Lower leg skin (tissue), 4 donors: ENCODE measurements at regions not wholly inside any gene's neighbourhood (a gene's known extent, or its start where the extent isn't known, plus 50 kb on each side); places are given as distances from the start of the nearest gene placed in this dataset.

ENCODE experiments used
- DNase-seq, 2 donors: peaks; one replicate each; pipeline ENCODE4 v3.0.0-alpha.2; 2019; ENCODE audit warnings: low spot score in 2 of 2
- H3K4me3 ChIP-seq: fragments of 200-600 bp; sonication (generic); 2 replicates; pipeline ENCODE4 v1.5.1; 2017; ENCODE audit warnings: mild to moderate bottlenecking, low read depth; ENCODE audit not compliant: poor library complexity, severe bottlenecking
- CTCF ChIP-seq, 3 donors: fragments of 450-650 bp; IDR thresholded peaks; one replicate each; pipeline ENCODE4 v1.5.1; 2016; ENCODE audit warnings: antibody characterized with exemption in 3 of 3, mild to moderate bottlenecking in 3 of 3, moderate library complexity in 2 of 3
- POLR2A ChIP-seq, 2 donors: fragments of 450-650 bp; IDR thresholded peaks; one replicate each; pipeline ENCODE4 v1.6.1; 2016 to 2017; ENCODE audit warnings: antibody characterized with exemption in 2 of 2, mild to moderate bottlenecking in 1 of 2, moderate library complexity in 1 of 2
- WGBS, 2 donors: methylation state at CpG; one replicate each; pipeline ENCODE4 v1.1.5; 2018; 5-methylcytosine and 5-hydroxymethylcytosine counted together
- intact Hi-C: fragments of 100-400 bp; cut with DNase I; formaldehyde crosslinking; loops from one replicate; pipeline ENCODE4 v1.15.0; 2023; ENCODE audit warnings: low total_unique reads

GRCh38 chr20:24789877-24790276, 159.2 kb upstream of the CST7 start:
- 68 to 80% methylated on average over 2 to 4 of the region's 4 CpGs for WGBS, 2 donors
- no peak overlapping the region for H3K4me3 ChIP-seq
- intact Hi-C loops = no loop called here
- DNase-seq = no peak
- TF ChIP-seq POLR2A (IDR thresholded peaks at IDR 0.05) (no peak), CTCF (IDR thresholded peaks at IDR 0.05) (no peak)

- intact Hi-C loops = no loop called here
- no peak overlapping the region for H3K4me3 ChIP-seq
- DNase-seq = no peak
- 73 to 82% methylated on average over 13 of the region's 13 CpGs for WGBS, 2 donors
- TF ChIP-seq CTCF (IDR thresholded peaks at IDR 0.05) (no peak), POLR2A (IDR thresholded peaks at IDR 0.05) (no peak)
These were observed 158.3 kb upstream of the CST7 start for GRCh38 chr20:24790746-24791283.

GRCh38 chr20:24791953-24792352, 157.1 kb upstream of the CST7 start:
- 86 to 88% methylated on average over 2 of the region's 2 CpGs for WGBS, 2 donors
- TF ChIP-seq POLR2A (IDR thresholded peaks at IDR 0.05) (no peak), CTCF (IDR thresholded peaks at IDR 0.05) (no peak)
- no peak for DNase-seq
- H3K4me3 ChIP-seq = no peak overlapping the region
- intact Hi-C loops = no loop called here

- no peak for DNase-seq
- intact Hi-C loops = no loop called here
- 83 to 84% methylated on average over 23 to 24 of the region's 24 CpGs for WGBS, 2 donors
- no peak overlapping the region for H3K4me3 ChIP-seq
- no peak for TF ChIP-seq CTCF (IDR thresholded peaks at IDR 0.05)
- no peak for TF ChIP-seq POLR2A (IDR thresholded peaks at IDR 0.05)
These were observed 156.2 kb upstream of the CST7 start for GRCh38 chr20:24792641-24793495.

GRCh38 chr20:24795436-24795835, 153.6 kb upstream of the CST7 start:
- intact Hi-C loops = no loop called here
- DNase-seq = no peak
- WGBS, 2 donors = 65 to 66% methylated on average over 8 of the region's 8 CpGs
- TF ChIP-seq POLR2A (IDR thresholded peaks at IDR 0.05) (no peak), CTCF (IDR thresholded peaks at IDR 0.05) (no peak)
- H3K4me3 ChIP-seq = no peak overlapping the region
